GM23248 (cell line): ENCODE measurements at regions not wholly inside any gene's neighbourhood (a gene's known extent, or its start where the extent isn't known, plus 50 kb on each side); places are given as distances from the start of the nearest gene placed in this dataset.

Experiments used
- DNase-seq: peaks from one replicate; pipeline ENCODE4 v3.0.0-alpha.2; 2015
- H2AFZ ChIP-seq: fragments of 200-600 bp; sonication (generic); 2 replicates; pipeline ENCODE4 v1.6.1; 2016; ENCODE audit warnings: antibody characterized with exemption
- H3F3A ChIP-seq: fragments of 200-600 bp; sonication (generic); 2 replicates; pipeline ENCODE4 v1.6.1; 2016; ENCODE audit warnings: mild to moderate bottlenecking, antibody characterized with exemption, mixed run types; ENCODE audit not compliant: insufficient read depth
- H3K27ac ChIP-seq: fragments of 200-600 bp; sonication (generic); 2 replicates; pipeline ENCODE4 v1.5.1; 2016; ENCODE audit warnings: mild to moderate bottlenecking
- H3K27me3 ChIP-seq: fragments of 200-600 bp; sonication (generic); replicated peaks from 2 replicates; pipeline ENCODE4 v1.6.1; 2016; ENCODE audit warnings: mild to moderate bottlenecking; ENCODE audit not compliant: insufficient read depth
- H3K36me3 ChIP-seq: fragments of 200-600 bp; sonication (generic); 2 replicates; pipeline ENCODE4 v1.6.1; 2016; ENCODE audit warnings: low read depth, mild to moderate bottlenecking
- H3K4me1 ChIP-seq: fragments of 200-600 bp; sonication (generic); 2 replicates; pipeline ENCODE4 v1.6.1; 2016; ENCODE audit warnings: mild to moderate bottlenecking; ENCODE audit not compliant: insufficient read depth
- H3K4me2 ChIP-seq: fragments of 200-600 bp; sonication (generic); one replicate; pipeline ENCODE4 v1.6.1; 2016; ENCODE audit warnings: mild to moderate bottlenecking; ENCODE audit not compliant: unreplicated experiment
- H3K4me3 ChIP-seq: fragments of 200-600 bp; sonication (generic); 2 replicates; pipeline ENCODE4 v1.5.1; 2016; ENCODE audit warnings: mild to moderate bottlenecking
- H3K79me2 ChIP-seq: fragments of 200-600 bp; sonication (generic); 2 replicates; pipeline ENCODE4 v1.6.1; 2016; ENCODE audit warnings: mild to moderate bottlenecking; ENCODE audit not compliant: insufficient read depth
- H3K9ac ChIP-seq: fragments of 200-600 bp; sonication (generic); 2 replicates; pipeline ENCODE4 v1.6.1; 2016; ENCODE audit warnings: mild to moderate bottlenecking
- H3K9me2 ChIP-seq: fragments of 200-600 bp; sonication (generic); 2 replicates; pipeline ENCODE4 v1.6.1; 2016; ENCODE audit warnings: mixed run types, mild to moderate bottlenecking, moderate library complexity; ENCODE audit not compliant: insufficient read depth
- H3K9me3 ChIP-seq: fragments of 200-600 bp; sonication (generic); one replicate; pipeline ENCODE4 v1.6.1; 2017; ENCODE audit warnings: low read depth
- H4K20me1 ChIP-seq: fragments of 200-600 bp; sonication (generic); 2 replicates; pipeline ENCODE4 v1.6.0; 2016; ENCODE audit not compliant: insufficient read depth
- EZH2 ChIP-seq: fragments of 200-600 bp; sonication (generic); IDR thresholded peaks from 2 replicates; pipeline ENCODE4 v1.6.1; 2018; ENCODE audit warnings: antibody characterized with exemption, mild to moderate bottlenecking; ENCODE audit not compliant: insufficient read depth, poor library complexity, severe bottlenecking
- EZH2phosphoT487 ChIP-seq: fragments of 200-600 bp; sonication (generic); IDR thresholded peaks from 2 replicates; pipeline ENCODE4 v1.6.1; 2018; ENCODE audit warnings: antibody characterized with exemption, moderate library complexity, mild to moderate bottlenecking, low read depth; ENCODE audit not compliant: insufficient read depth
- WGBS, 2 experiments: methylation state at CpG; one replicate each; pipeline ENCODE4 v1.1.6; 2015 to 2017; ENCODE audit warnings: low lambda C conversion rate in 2 of 2, low coverage in 1 of 2; ENCODE audit errors: missing lambda C conversion rate in 2 of 2; 5-methylcytosine and 5-hydroxymethylcytosine counted together
- in situ Hi-C: fragments of 300-500 bp; cut with MboI; formaldehyde crosslinking; loops from 2 replicates; pipeline ENCODE4 v1.15.0; 2020

DNA sequence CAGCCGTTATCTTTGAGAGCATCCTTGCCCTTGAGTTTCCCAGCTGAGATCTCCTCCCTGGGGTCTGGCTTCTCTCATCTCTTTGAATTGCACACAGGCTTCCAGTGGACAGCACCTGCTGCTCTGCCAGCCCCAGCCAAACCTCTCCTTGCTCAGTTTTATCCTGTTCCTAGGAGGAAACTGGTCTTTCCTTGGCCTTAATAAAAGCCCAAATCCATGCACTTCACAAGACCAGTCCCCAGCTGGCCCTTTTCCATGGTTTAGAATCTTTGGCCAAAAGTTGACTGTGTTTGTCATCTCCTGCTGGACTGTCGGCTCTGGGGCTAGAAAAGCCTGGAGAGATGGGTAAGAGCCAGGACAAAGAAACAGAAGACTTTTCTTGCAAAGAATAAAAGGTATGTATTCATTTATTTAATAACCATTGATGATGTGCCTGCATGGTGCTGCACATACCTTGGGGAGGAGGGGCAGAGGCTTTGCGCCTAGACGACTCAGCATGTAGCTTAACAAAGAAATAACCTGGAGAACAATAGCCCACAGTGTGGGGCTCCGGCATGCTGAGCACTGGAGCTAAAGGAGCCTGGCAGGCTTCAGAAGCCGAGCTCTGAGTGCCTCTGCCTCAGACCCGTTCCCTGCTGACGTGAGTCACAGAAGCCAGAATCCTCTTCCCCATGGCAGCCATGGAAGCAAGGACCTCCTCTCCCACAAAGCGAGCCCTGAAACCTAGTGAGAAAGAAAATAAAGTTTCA, 319.3 kb upstream of the B3GAT1 start:
- 17 to 22% methylated on average over 9 of the region's 9 CpGs for WGBS, 2 experiments
- H4K20me1 ChIP-seq: no peaks in the 10 kb centered on the region

DNA sequence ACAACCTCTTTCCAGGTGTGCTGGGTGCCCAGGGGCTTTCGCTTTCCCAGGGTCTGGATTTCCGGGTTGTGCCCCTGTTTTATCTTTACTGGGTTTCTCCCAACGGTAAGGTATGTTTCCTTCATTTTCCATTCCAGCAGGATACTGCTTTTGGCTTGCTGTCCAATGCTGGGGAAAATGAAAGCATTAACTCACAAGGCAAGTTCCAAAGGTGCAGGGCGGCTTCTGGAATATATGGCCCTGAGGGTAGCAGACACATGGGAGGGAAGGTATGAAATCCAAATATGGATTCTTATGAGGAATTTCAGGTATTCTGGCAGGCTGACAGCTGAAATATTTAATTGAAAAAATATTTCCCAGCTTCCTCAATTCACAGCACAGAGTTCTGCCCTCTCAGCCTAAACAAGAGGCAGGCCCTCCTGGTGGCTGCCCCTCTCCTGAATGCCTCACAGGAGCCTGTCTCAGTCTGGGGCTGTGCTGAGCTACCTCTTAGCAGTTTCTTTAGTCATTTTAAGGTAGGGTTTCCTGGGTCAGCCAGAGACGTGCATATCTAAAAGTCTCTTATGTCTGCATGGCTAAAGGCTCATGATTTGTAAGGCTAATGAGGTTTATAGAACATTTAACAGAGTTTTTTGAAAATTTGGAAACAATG, 318.6 kb upstream of the B3GAT1 start:
- no peak overlapping the region for H2AFZ ChIP-seq
- H3K9me2 ChIP-seq: no peaks in the 10 kb centered on the region
- DNase-seq: no peak
- H3K79me2 ChIP-seq: no peaks in the 10 kb centered on the region
- no peak overlapping the region for H3K4me2 ChIP-seq
- H3K4me3 ChIP-seq: no peak overlapping the region
- no peak overlapping the region for H3K9ac ChIP-seq
- in situ Hi-C loops: no loop called here
- no peak overlapping the region for H3K27ac ChIP-seq
- H3K4me1 ChIP-seq: no peaks in the 10 kb centered on the region
- H3K9me3 ChIP-seq: no peaks in the 10 kb centered on the region
- 17 to 23% methylated on average over 5 of the region's 5 CpGs for WGBS, 2 experiments
- H4K20me1 ChIP-seq: no peaks in the 10 kb centered on the region
- TF ChIP-seq EZH2 (no peak), EZH2phosphoT487 (no peak)
- no peaks in the 10 kb centered on the region for H3K36me3 ChIP-seq
- H3K27me3 ChIP-seq: no peaks in the 10 kb centered on the region
- no peaks in the 10 kb centered on the region for H3F3A ChIP-seq

More for the DNA sequence above, 319.3 kb upstream of the B3GAT1 start:
- Histone ChIP-seq H3K4me2 (no peak overlapping the region), H3K9me2 (no peaks in the 10 kb centered on the region), H3K4me1 (no peaks in the 10 kb centered on the region), H3K36me3 (no peaks in the 10 kb centered on the region), H3K9me3 (no peaks in the 10 kb centered on the region), H3F3A (no peaks in the 10 kb centered on the region), H2AFZ (no peak overlapping the region), H3K27ac (no peak overlapping the region), H3K9ac (no peak overlapping the region), H3K4me3 (no peak overlapping the region), H3K27me3 (no peaks in the 10 kb centered on the region), H3K79me2 (no peaks in the 10 kb centered on the region)
- in situ Hi-C loops: no loop called here
- no peak for DNase-seq
- TF ChIP-seq EZH2phosphoT487 (no peak), EZH2 (no peak)

DNA sequence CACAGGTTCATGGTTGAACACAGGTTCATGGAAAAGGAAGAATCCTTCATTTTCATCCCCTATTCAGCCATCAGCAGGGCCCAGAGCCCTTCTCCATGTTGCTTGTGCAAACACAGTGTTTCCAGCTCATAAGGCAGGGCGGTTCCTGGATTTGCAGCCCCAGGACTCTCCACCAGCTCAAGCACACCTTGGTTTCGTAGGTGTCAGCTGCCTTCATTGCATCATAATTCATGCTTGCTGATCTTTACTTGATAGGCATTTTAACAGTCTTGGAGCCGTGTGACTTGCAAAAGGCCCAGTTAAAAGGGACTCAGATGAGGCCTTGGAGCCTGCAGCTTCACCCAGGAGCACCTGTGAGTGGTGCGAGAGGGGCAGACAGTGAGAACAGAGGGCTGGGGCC, 318.1 kb upstream of the B3GAT1 start:
- in situ Hi-C loops: no loop called here
- no peaks in the 10 kb centered on the region for H3K36me3 ChIP-seq
- WGBS, 2 experiments: 12 to 13% methylated on average over 4 of the region's 4 CpGs
- no peak for TF ChIP-seq EZH2
- TF ChIP-seq EZH2phosphoT487: no peak
- H3K27ac ChIP-seq: no peak overlapping the region
- H3K4me3 ChIP-seq: no peak overlapping the region
- no peaks in the 10 kb centered on the region for H3K4me1 ChIP-seq
- no peak overlapping the region for H2AFZ ChIP-seq
- H3K9me2 ChIP-seq: no peaks in the 10 kb centered on the region
- H3K27me3 ChIP-seq: no peaks in the 10 kb centered on the region
- H3F3A ChIP-seq: no peaks in the 10 kb centered on the region
- no peaks in the 10 kb centered on the region for H3K9me3 ChIP-seq
- H4K20me1 ChIP-seq: no peaks in the 10 kb centered on the region
- H3K79me2 ChIP-seq: no peaks in the 10 kb centered on the region
- DNase-seq: no peak
- no peak overlapping the region for H3K9ac ChIP-seq
- no peak overlapping the region for H3K4me2 ChIP-seq

GRCh38 chr11:134728186-134728585, 316.1 kb upstream of the B3GAT1 start:
- Histone ChIP-seq H2AFZ (no peak overlapping the region), H3K4me1 (no peaks in the 10 kb centered on the region), H3K4me3 (no peak overlapping the region), H3K36me3 (no peaks in the 10 kb centered on the region), H3K27me3 (no peaks in the 10 kb centered on the region), H4K20me1 (no peaks in the 10 kb centered on the region), H3K4me2 (no peak overlapping the region), H3K27ac (no peak overlapping the region), H3K9me3 (no peaks in the 10 kb centered on the region), H3K79me2 (no peaks in the 10 kb centered on the region), H3K9ac (no peak overlapping the region), H3F3A (no peaks in the 10 kb centered on the region), H3K9me2 (no peaks in the 10 kb centered on the region)
- TF ChIP-seq EZH2phosphoT487: no peak
- TF ChIP-seq EZH2: no peak
- in situ Hi-C loops: no loop called here
- WGBS, 2 experiments: 26% methylated on average over 9 of the region's 9 CpGs
- DNase-seq: no peak
